Memory B cell (primary cell): ENCODE measurements at regions not wholly inside any gene's neighbourhood (a gene's known extent, or its start where the extent isn't known, plus 50 kb on each side); places are given as distances from the start of the nearest gene placed in this dataset.
"Not testable (repeated sequence)": the region's sequence is repeated elsewhere in the genome, so short reads cannot be mapped to it uniquely, and the experiment has no call there.

Experiments
- ATAC-seq: fragments of 150-1000 bp; cut with Tn5 transposase; 2 replicates; pipeline ENCODE4 v1.10.0; 2021; ENCODE audit warnings: low read depth, mild to moderate bottlenecking, moderate library complexity
- DNase-seq, 2 donors: peaks; one replicate each; pipeline ENCODE4 v3.0.0; 2022; ENCODE audit warnings: low spot score in 2 of 2
- H3K27ac Mint-ChIP-seq: one replicate; pipeline ENCODE4 v1.8.0; 2022; ENCODE audit warnings: mild to moderate bottlenecking, moderate library complexity, mixed read lengths
- H3K27me3 Mint-ChIP-seq: one replicate; pipeline ENCODE4 v1.8.0; 2022; ENCODE audit warnings: mixed read lengths
- H3K36me3 Mint-ChIP-seq: one replicate; pipeline ENCODE4 v1.8.0; 2022; ENCODE audit warnings: mild to moderate bottlenecking, mixed read lengths
- H3K4me1 Mint-ChIP-seq: one replicate; pipeline ENCODE4 v1.8.0; 2022; ENCODE audit warnings: mixed read lengths
- H3K4me3 Mint-ChIP-seq: one replicate; pipeline ENCODE4 v1.8.0; 2022; ENCODE audit warnings: mild to moderate bottlenecking, moderate library complexity, mixed read lengths
- H3K9me3 Mint-ChIP-seq: one replicate; pipeline ENCODE4 v1.8.0; 2022; ENCODE audit warnings: mixed read lengths

GRCh38 chr1:80137946-80138602 is 1131.5 kb upstream of the ADGRL4 start:
- not testable (repeated sequence) for H3K9me3 Mint-ChIP-seq, ATAC-seq, DNase-seq, H3K27me3 Mint-ChIP-seq, H3K27ac Mint-ChIP-seq, H3K4me1 Mint-ChIP-seq, H3K4me3 Mint-ChIP-seq, H3K36me3 Mint-ChIP-seq

GRCh38 chr1:80113168-80114038 is 1106.9 kb upstream of the ADGRL4 start:
- no peak overlapping the region for H3K4me3 Mint-ChIP-seq
- no peaks in the 10 kb centered on the region for H3K36me3 Mint-ChIP-seq
- H3K9me3 Mint-ChIP-seq = peaks cover 7% of the 10 kb centered on the region
- H3K4me1 Mint-ChIP-seq = no peaks in the 10 kb centered on the region
- H3K27me3 Mint-ChIP-seq = no peaks in the 10 kb centered on the region
- no peak for DNase-seq
- ATAC-seq = no peak
- no peak overlapping the region for H3K27ac Mint-ChIP-seq

- Mint-ChIP-seq H3K4me1 (no peaks in the 10 kb centered on the region), H3K27ac (no peak overlapping the region), H3K27me3 (peaks cover 2% of the 10 kb centered on the region), H3K36me3 (no peaks in the 10 kb centered on the region), H3K9me3 (peaks cover 13% of the 10 kb centered on the region), H3K4me3 (no peak overlapping the region)
- DNase-seq (no peak), ATAC-seq (no peak)
These were observed 1094.6 kb upstream of the ADGRL4 start for GRCh38 chr1:80101159-80101558.

DNA sequence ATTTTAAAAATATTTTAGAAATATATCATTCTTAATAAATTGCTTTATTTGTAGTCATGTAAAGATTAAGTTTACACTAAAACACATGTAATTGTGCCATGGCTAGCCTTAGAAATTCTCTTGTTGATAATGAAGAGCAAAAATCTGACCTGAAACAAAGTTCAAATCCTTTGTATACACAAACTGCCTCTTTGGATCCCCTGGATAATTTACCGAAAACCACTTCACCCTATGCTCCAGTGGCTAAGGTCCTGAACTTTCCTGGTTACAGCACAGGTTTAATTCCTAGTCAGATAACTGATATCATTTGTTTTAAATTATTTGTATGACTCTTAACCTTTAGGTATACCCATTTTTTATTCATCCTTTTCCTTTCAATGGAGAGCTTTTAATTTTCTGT is 1093.2 kb upstream of the ADGRL4 start:
- no peak for ATAC-seq
- H3K4me1 Mint-ChIP-seq = no peaks in the 10 kb centered on the region
- peaks cover 16% of the 10 kb centered on the region for H3K9me3 Mint-ChIP-seq
- DNase-seq = no peak
- H3K27me3 Mint-ChIP-seq = peaks cover 2% of the 10 kb centered on the region
- H3K27ac Mint-ChIP-seq = no peak overlapping the region
- no peak overlapping the region for H3K4me3 Mint-ChIP-seq
- no peaks in the 10 kb centered on the region for H3K36me3 Mint-ChIP-seq

- Mint-ChIP-seq H3K36me3 (no peaks in the 10 kb centered on the region), H3K27ac (no peak overlapping the region), H3K4me3 (no peak overlapping the region), H3K4me1 (peaks cover 2% of the 10 kb centered on the region), H3K9me3 (no peaks in the 10 kb centered on the region), H3K27me3 (no peaks in the 10 kb centered on the region)
- DNase-seq (no peak), ATAC-seq (no peak)
These were observed 1078.5 kb upstream of the ADGRL4 start for GRCh38 chr1:80085067-80085466.

GRCh38 chr1:80083892-80084291 is 1077.4 kb upstream of the ADGRL4 start:
- DNase-seq (no peak), ATAC-seq (no peak)
- Mint-ChIP-seq H3K36me3 (no peaks in the 10 kb centered on the region), H3K4me3 (no peak overlapping the region), H3K27ac (no peak overlapping the region), H3K27me3 (no peaks in the 10 kb centered on the region), H3K4me1 (peaks cover 2% of the 10 kb centered on the region), H3K9me3 (no peaks in the 10 kb centered on the region)

DNA sequence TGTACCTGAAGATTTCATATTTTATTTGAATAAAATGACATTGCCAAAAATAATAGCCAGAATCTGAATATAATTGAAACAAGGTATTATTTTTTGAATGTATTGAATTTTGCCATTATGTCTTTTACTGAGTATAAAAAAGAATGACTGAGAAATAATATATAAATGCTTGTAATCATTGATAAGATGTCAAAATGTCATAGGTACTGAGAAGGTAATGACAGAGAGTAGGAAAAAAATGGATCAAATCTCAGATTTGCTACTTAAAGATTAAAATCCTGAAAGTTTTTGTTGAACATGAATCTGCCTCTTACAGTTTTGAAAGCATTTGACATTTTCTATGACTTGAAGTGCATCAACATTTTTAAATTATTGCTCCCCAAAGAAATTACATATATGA is 1069.9 kb upstream of the ADGRL4 start:
- no peak overlapping the region for H3K4me3 Mint-ChIP-seq
- DNase-seq (no peak), ATAC-seq (no peak)
- H3K36me3 Mint-ChIP-seq = no peaks in the 10 kb centered on the region
- peaks cover 2% of the 10 kb centered on the region for H3K9me3 Mint-ChIP-seq
- H3K27ac Mint-ChIP-seq = no peak overlapping the region
- H3K27me3 Mint-ChIP-seq = no peaks in the 10 kb centered on the region
- no peaks in the 10 kb centered on the region for H3K4me1 Mint-ChIP-seq

GRCh38 chr1:80075351-80075750 is 1068.8 kb upstream of the ADGRL4 start:
- Mint-ChIP-seq H3K4me3 (no peak overlapping the region), H3K27me3 (no peaks in the 10 kb centered on the region), H3K9me3 (peaks cover 2% of the 10 kb centered on the region), H3K27ac (no peak overlapping the region), H3K4me1 (no peaks in the 10 kb centered on the region), H3K36me3 (no peaks in the 10 kb centered on the region)
- no peak for DNase-seq
- ATAC-seq = no peak

DNA sequence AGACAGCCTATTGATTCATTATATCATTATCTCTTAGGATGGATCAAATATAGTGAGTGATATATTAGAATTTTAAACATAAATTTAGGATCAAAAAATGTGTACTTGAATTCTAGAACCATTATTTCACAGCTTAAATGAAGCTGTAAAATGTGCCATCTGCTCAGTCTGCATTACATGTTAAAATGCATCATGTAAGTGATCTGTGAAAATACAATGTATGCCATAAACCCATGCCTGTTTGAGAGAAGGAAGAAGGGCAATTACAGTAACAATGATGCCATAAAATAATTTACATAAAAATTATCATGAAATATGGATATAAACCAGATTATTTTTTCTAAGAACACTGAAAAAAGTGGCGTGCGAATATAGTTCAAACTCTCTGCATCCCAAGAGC is 1066.0 kb upstream of the ADGRL4 start:
- Mint-ChIP-seq H3K27me3 (no peaks in the 10 kb centered on the region), H3K9me3 (no peaks in the 10 kb centered on the region), H3K36me3 (no peaks in the 10 kb centered on the region), H3K4me3 (no peak overlapping the region), H3K4me1 (no peaks in the 10 kb centered on the region), H3K27ac (no peak overlapping the region)
- ATAC-seq (no peak), DNase-seq (no peak)

- Mint-ChIP-seq H3K4me1 (no peaks in the 10 kb centered on the region), H3K4me3 (no peak overlapping the region), H3K27ac (no peak overlapping the region), H3K36me3 (no peaks in the 10 kb centered on the region), H3K9me3 (no peaks in the 10 kb centered on the region), H3K27me3 (no peaks in the 10 kb centered on the region)
- DNase-seq = no peak
- no peak for ATAC-seq
These were observed 1059.5 kb upstream of the ADGRL4 start for GRCh38 chr1:80066060-80066459.

- Mint-ChIP-seq H3K36me3 (no peaks in the 10 kb centered on the region), H3K27ac (no peak overlapping the region), H3K4me1 (peaks cover 6% of the 10 kb centered on the region), H3K27me3 (no peaks in the 10 kb centered on the region), H3K4me3 (no peak overlapping the region), H3K9me3 (no peaks in the 10 kb centered on the region)
- DNase-seq (no peak), ATAC-seq (no peak)
These were observed 1058.0 kb upstream of the ADGRL4 start for GRCh38 chr1:80064524-80064923.

GRCh38 chr1:80059940-80060339 is 1053.4 kb upstream of the ADGRL4 start:
- peaks cover 6% of the 10 kb centered on the region for H3K4me1 Mint-ChIP-seq
- H3K9me3 Mint-ChIP-seq = no peaks in the 10 kb centered on the region
- no peak overlapping the region for H3K27ac Mint-ChIP-seq
- no peaks in the 10 kb centered on the region for H3K27me3 Mint-ChIP-seq
- peak; percentile 84 for ATAC-seq
- no peaks in the 10 kb centered on the region for H3K36me3 Mint-ChIP-seq
- H3K4me3 Mint-ChIP-seq = no peak overlapping the region
- no peak for DNase-seq

GRCh38 chr1:80056179-80056578 is 1049.6 kb upstream of the ADGRL4 start:
- H3K36me3 Mint-ChIP-seq = no peaks in the 10 kb centered on the region
- ATAC-seq (no peak), DNase-seq (no peak)
- no peaks in the 10 kb centered on the region for H3K9me3 Mint-ChIP-seq
- H3K27me3 Mint-ChIP-seq = no peaks in the 10 kb centered on the region
- no peak overlapping the region for H3K4me3 Mint-ChIP-seq
- no peak overlapping the region for H3K27ac Mint-ChIP-seq
- peaks cover 6% of the 10 kb centered on the region for H3K4me1 Mint-ChIP-seq

GRCh38 chr1:80054129-80054528 is 1047.6 kb upstream of the ADGRL4 start:
- no peaks in the 10 kb centered on the region for H3K36me3 Mint-ChIP-seq
- DNase-seq (no peak), ATAC-seq (no peak)
- H3K4me3 Mint-ChIP-seq = no peak overlapping the region
- H3K27me3 Mint-ChIP-seq = no peaks in the 10 kb centered on the region
- no peaks in the 10 kb centered on the region for H3K4me1 Mint-ChIP-seq
- H3K9me3 Mint-ChIP-seq = no peaks in the 10 kb centered on the region
- H3K27ac Mint-ChIP-seq = no peak overlapping the region

GRCh38 chr1:80053613-80054012 is 1047.1 kb upstream of the ADGRL4 start:
- DNase-seq (no peak), ATAC-seq (no peak)
- Mint-ChIP-seq H3K36me3 (no peaks in the 10 kb centered on the region), H3K9me3 (no peaks in the 10 kb centered on the region), H3K27me3 (no peaks in the 10 kb centered on the region), H3K4me1 (no peaks in the 10 kb centered on the region), H3K4me3 (no peak overlapping the region), H3K27ac (no peak overlapping the region)
